BE2C (cell line): ENCODE measurements at regions not wholly inside any gene's neighbourhood (a gene's known extent, or its start where the extent isn't known, plus 50 kb on each side); places are given as distances from the start of the nearest gene placed in this dataset.

Experiments
- DNase-seq: peaks from one replicate; pipeline ENCODE4 v3.0.0-alpha.2; 2020
- H3K27me3 ChIP-seq: fragments of 250-450 bp; sonication (Bioruptor Pico); 2 replicates; pipeline ENCODE4 v1.5.1; 2020; ENCODE audit warnings: mild to moderate bottlenecking
- H3K36me3 ChIP-seq: fragments of 250-450 bp; sonication (Bioruptor Pico); 2 replicates; pipeline ENCODE4 v1.5.1; 2020; ENCODE audit warnings: mild to moderate bottlenecking
- H3K4me1 ChIP-seq: fragments of 250-450 bp; sonication (Bioruptor Pico); 2 replicates; pipeline ENCODE4 v1.5.1; 2020
- H3K4me3 ChIP-seq: 2 replicates; pipeline ENCODE4 v1.5.1; 2011; ENCODE audit warnings: low read depth, low read length
- H3K9me3 ChIP-seq: fragments of 250-450 bp; sonication (Bioruptor Pico); 2 replicates; pipeline ENCODE4 v1.5.1; 2020
- CTCF ChIP-seq: IDR thresholded peaks from 2 replicates; pipeline ENCODE4 v1.5.1; 2012; ENCODE audit warnings: mild to moderate bottlenecking, low read depth, low read length

GRCh38 chr21:15430577-15430976 lies 299.2 kb upstream of the USP25 start:
- Histone ChIP-seq H3K4me3 (no peak overlapping the region), H3K36me3 (no peaks in the 10 kb centered on the region), H3K9me3 (no peaks in the 10 kb centered on the region), H3K4me1 (no peaks in the 10 kb centered on the region), H3K27me3 (no peaks in the 10 kb centered on the region)
- no peak for DNase-seq
- no peak for TF ChIP-seq CTCF

- no peaks in the 10 kb centered on the region for H3K36me3 ChIP-seq
- no peak overlapping the region for H3K4me3 ChIP-seq
- no peaks in the 10 kb centered on the region for H3K4me1 ChIP-seq
- no peak for TF ChIP-seq CTCF
- H3K27me3 ChIP-seq, result no peaks in the 10 kb centered on the region
- no peaks in the 10 kb centered on the region for H3K9me3 ChIP-seq
- DNase-seq, result no peak
Measured at GRCh38 chr21:15431053-15431452, 298.7 kb upstream of the USP25 start.

DNA sequence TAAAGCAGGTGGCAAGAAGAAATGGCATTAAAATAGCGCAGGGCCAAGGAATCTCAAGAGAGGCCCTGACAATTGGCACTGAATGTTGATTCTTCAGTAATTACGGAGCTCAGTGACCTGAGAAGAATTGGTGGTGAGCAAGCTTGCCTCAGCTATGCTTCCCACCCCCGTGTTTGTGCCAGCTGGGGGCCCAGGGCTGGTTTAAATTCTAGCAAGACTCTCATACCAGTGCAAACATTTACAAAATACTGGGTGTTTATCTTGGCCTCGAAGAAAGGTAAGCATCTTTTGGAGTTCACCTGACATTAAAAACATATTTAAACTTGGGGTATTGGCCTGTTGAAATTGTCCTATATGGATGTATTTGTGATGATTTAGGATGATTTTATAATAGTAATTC lies 296.7 kb upstream of the USP25 start:
- H3K27me3 ChIP-seq, result no peaks in the 10 kb centered on the region
- DNase-seq, result no peak
- H3K36me3 ChIP-seq, result no peaks in the 10 kb centered on the region
- no peak for TF ChIP-seq CTCF
- no peak overlapping the region for H3K4me3 ChIP-seq
- H3K4me1 ChIP-seq, result no peaks in the 10 kb centered on the region
- H3K9me3 ChIP-seq, result no peaks in the 10 kb centered on the region

DNA sequence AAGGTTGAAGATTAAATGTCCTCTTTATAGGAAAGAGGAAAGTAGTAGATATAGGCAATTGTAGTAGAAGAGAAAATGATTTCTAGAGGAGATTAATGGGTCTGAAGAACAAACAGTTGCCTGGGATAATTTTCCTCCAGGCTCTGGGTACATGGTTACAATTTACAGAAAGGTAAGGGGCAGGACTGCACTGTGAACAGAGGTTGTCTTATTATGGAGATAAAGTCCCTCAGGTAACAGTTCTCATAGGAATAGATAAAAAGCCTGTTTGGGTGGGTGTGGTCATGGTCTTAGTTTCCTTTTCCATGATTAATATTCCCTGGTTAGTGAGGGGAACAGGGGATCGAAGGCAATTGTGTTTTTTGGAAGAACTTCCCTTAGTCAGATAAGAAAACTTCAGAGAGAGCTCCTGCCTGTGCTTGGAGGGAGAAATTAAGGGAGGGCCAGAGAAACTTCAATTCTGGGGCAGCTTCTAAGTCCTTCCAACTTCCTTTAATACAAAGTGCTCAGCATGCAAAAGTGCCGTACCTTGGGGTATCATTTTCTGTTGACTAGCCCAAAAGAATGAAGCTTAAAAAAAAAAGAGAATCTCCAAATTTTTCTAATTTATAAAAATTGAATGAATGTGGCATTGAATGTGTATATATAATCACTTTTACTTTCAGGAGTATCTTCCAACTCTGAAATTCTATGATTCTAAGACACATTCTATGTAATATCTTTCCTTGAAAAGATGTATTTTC lies 295.4 kb upstream of the USP25 start:
- no peak for DNase-seq
- H3K4me3 ChIP-seq, result no peak overlapping the region
- no peak for TF ChIP-seq CTCF
- H3K27me3 ChIP-seq, result no peaks in the 10 kb centered on the region
- no peaks in the 10 kb centered on the region for H3K36me3 ChIP-seq
- peaks cover 2% of the 10 kb centered on the region for H3K4me1 ChIP-seq
- no peaks in the 10 kb centered on the region for H3K9me3 ChIP-seq

DNA sequence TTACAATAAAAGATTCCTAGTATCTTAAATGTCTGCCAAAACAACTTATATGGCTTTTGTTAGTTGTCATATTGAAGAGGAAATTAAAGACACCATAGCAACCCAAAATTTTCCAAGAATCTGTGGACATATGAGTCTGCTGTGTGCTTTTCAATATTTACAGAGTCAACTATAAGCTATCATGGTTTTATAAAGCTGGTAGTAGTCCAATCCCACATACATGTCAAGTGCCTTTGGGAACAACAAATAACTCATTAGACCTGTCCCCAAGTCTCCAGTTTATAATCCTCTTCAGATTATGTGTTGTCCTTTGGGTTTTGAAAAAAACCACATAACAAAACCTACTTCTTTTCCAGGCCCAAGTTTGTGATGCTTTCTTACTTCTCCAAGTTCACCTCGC lies 293.8 kb upstream of the USP25 start:
- H3K9me3 ChIP-seq, result no peaks in the 10 kb centered on the region
- no peaks in the 10 kb centered on the region for H3K27me3 ChIP-seq
- no peak for DNase-seq
- TF ChIP-seq CTCF, result no peak
- H3K4me1 ChIP-seq, result peaks cover 2% of the 10 kb centered on the region
- H3K36me3 ChIP-seq, result no peaks in the 10 kb centered on the region
- H3K4me3 ChIP-seq, result no peak overlapping the region

GRCh38 chr21:15437883-15438282 lies 291.9 kb upstream of the USP25 start:
- Histone ChIP-seq H3K27me3 (no peaks in the 10 kb centered on the region), H3K36me3 (no peaks in the 10 kb centered on the region), H3K4me1 (peaks cover 2% of the 10 kb centered on the region), H3K9me3 (no peaks in the 10 kb centered on the region), H3K4me3 (no peak overlapping the region)
- no peak for DNase-seq
- no peak for TF ChIP-seq CTCF
